Liver (tissue), 8 donors: ENCODE measurements at regions not wholly inside any gene's neighbourhood (a gene's known extent, or its start where the extent isn't known, plus 50 kb on each side); places are given as distances from the start of the nearest gene placed in this dataset.

Source experiments
- DNase-seq: peaks from one replicate; pipeline ENCODE4 v3.0.0-alpha.2; 2017; ENCODE audit warnings: low spot score
- H3K27ac ChIP-seq, 2 donors: one replicate each; pipeline ENCODE4 v1.7.0; 2013; ENCODE audit warnings: inconsistent platforms in 2 of 2, low read length in 2 of 2, control low read depth in 1 of 2, low read depth in 1 of 2, mild to moderate bottlenecking in 1 of 2
- H3K27me3 ChIP-seq, 4 donors: one replicate each; pipeline versions ENCODE4 v1.6.1 to v1.7.0; 2013; ENCODE audit warnings: low read length in 3 of 4, inconsistent platforms in 1 of 4, mild to moderate bottlenecking in 1 of 4, moderate library complexity in 1 of 4; ENCODE audit not compliant: control insufficient read depth in 4 of 4, insufficient read depth in 4 of 4
- H3K36me3 ChIP-seq, 4 donors: one replicate each; pipeline versions ENCODE4 v1.6.1 to v1.7.0; 2013; ENCODE audit warnings: low read length in 3 of 4, mild to moderate bottlenecking in 3 of 4, low read depth in 1 of 4, moderate library complexity in 1 of 4; ENCODE audit not compliant: control insufficient read depth in 4 of 4, insufficient read depth in 3 of 4
- H3K4me1 ChIP-seq, 4 donors: one replicate each; pipeline versions ENCODE4 v1.6.1 to v1.7.0; 2013; ENCODE audit warnings: low read length in 3 of 4, mild to moderate bottlenecking in 3 of 4, moderate library complexity in 1 of 4; ENCODE audit not compliant: control insufficient read depth in 4 of 4, insufficient read depth in 4 of 4
- H3K4me3 ChIP-seq, 3 donors: one replicate each; pipeline versions ENCODE4 v1.6.1 to v1.7.0; 2013; ENCODE audit warnings: low read length in 3 of 3, control low read depth in 1 of 3, low read depth in 1 of 3, mild to moderate bottlenecking in 1 of 3
- H3K9ac ChIP-seq, 2 donors: one replicate each; pipeline ENCODE4 v1.7.0; 2013; ENCODE audit warnings: low read length in 2 of 2, mild to moderate bottlenecking in 2 of 2, moderate library complexity in 2 of 2, control low read depth in 1 of 2, low read depth in 1 of 2
- H3K9me3 ChIP-seq, 4 donors: one replicate each; pipeline versions ENCODE4 v1.6.1 to v1.7.0; 2013; ENCODE audit warnings: low read length in 3 of 4; ENCODE audit not compliant: control insufficient read depth in 4 of 4
- CTCF ChIP-seq: fragments of 150-350 bp; IDR thresholded peaks from 2 replicates; pipeline ENCODE4 v1.5.1; 2017; ENCODE audit warnings: improper control_type of control experiment, low read depth, low read length; ENCODE audit not compliant: missing input control
- EGR1 ChIP-seq, 2 donors: IDR thresholded peaks; 2 replicates each; pipeline ENCODE4 v1.6.1; 2016 to 2018; ENCODE audit warnings: antibody characterized with exemption in 2 of 2, low read depth in 2 of 2
- FOXA1 ChIP-seq: IDR thresholded peaks from 2 replicates; pipeline ENCODE4 v1.6.1; 2016; ENCODE audit warnings: antibody characterized with exemption
- FOXA2 ChIP-seq: IDR thresholded peaks from 2 replicates; pipeline ENCODE4 v1.6.1; 2016; ENCODE audit warnings: antibody characterized with exemption
- GABPA ChIP-seq, 2 donors: IDR thresholded peaks in 1 of 2; conservative IDR thresholded peaks in 1 of 2; 2 replicates each; pipeline ENCODE4 v1.6.1; 2016; ENCODE audit warnings: antibody characterized with exemption in 2 of 2, mild to moderate bottlenecking in 1 of 2, moderate library complexity in 1 of 2
- HNF4A ChIP-seq, 2 donors: conservative IDR thresholded peaks; 2 replicates each; pipeline ENCODE4 v1.6.1; 2016; ENCODE audit warnings: antibody characterized with exemption in 2 of 2, mild to moderate bottlenecking in 2 of 2
- HNF4G ChIP-seq: IDR thresholded peaks from 2 replicates; pipeline ENCODE4 v1.6.1; 2016; ENCODE audit warnings: antibody characterized with exemption
- JUND ChIP-seq, 2 donors: IDR thresholded peaks; 2 replicates each; pipeline ENCODE4 v1.6.1; 2016; ENCODE audit warnings: antibody characterized with exemption in 2 of 2
- MAX ChIP-seq: IDR thresholded peaks from 2 replicates; pipeline ENCODE4 v1.6.1; 2016; ENCODE audit warnings: antibody characterized with exemption
- NR2F2 ChIP-seq: IDR thresholded peaks from 2 replicates; pipeline ENCODE4 v1.6.1; 2016; ENCODE audit warnings: antibody characterized with exemption
- RAD21 ChIP-seq, 2 donors: IDR thresholded peaks; 2 replicates each; pipeline ENCODE4 v1.6.1; 2016; ENCODE audit warnings: antibody characterized with exemption in 2 of 2, mild to moderate bottlenecking in 2 of 2
- REST ChIP-seq: IDR thresholded peaks from 2 replicates; pipeline ENCODE4 v1.6.1; 2016; ENCODE audit warnings: antibody characterized with exemption, mild to moderate bottlenecking
- RXRA ChIP-seq, 2 donors: IDR thresholded peaks; 2 replicates each; pipeline ENCODE4 v1.6.1; 2017 to 2018; ENCODE audit warnings: antibody characterized with exemption in 2 of 2, mild to moderate bottlenecking in 1 of 2
- SP1 ChIP-seq: IDR thresholded peaks from 2 replicates; pipeline ENCODE4 v1.6.1; 2018; ENCODE audit warnings: antibody characterized with exemption, mild to moderate bottlenecking
- TAF1 ChIP-seq: conservative IDR thresholded peaks from 2 replicates; pipeline ENCODE4 v1.6.1; 2016; ENCODE audit warnings: antibody characterized with exemption, mild to moderate bottlenecking
- YY1 ChIP-seq: IDR thresholded peaks from 2 replicates; pipeline ENCODE4 v1.6.1; 2016; ENCODE audit warnings: antibody characterized with exemption, mild to moderate bottlenecking
- WGBS: extraction: QIAGEN DNeasy Blood & Tissue Kit; methylation state at CpG from one replicate; pipeline ENCODE4 v1.1.7; 2013; 5-methylcytosine and 5-hydroxymethylcytosine counted together
- TF ChIP-seq, protein P1 (sequence below): IDR thresholded peaks from 2 replicates; pipeline ENCODE4 v1.6.1; 2016; ENCODE audit warnings: antibody characterized with exemption
- donor health status: healthy.
- donor health status: healthy.
- donor health status: healthy.
- donor health status: healthy.
- donor health status: healthy.

- no peak for DNase-seq
- TF ChIP-seq TAF1: no peak
- TF ChIP-seq HNF4G: no peak
- TF ChIP-seq GABPA (IDR thresholded peaks at IDR 0.05 in 1 of 2, conservative IDR thresholded peaks at IDR 0.05 in 1 of 2): no peak
- no peak for TF ChIP-seq YY1
- TF ChIP-seq RXRA (IDR thresholded peaks at IDR 0.05): no peak
- TF ChIP-seq, protein P1, sequence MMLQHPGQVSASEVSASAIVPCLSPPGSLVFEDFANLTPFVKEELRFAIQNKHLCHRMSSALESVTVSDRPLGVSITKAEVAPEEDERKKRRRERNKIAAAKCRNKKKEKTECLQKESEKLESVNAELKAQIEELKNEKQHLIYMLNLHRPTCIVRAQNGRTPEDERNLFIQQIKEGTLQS: no peak
- TF ChIP-seq JUND (IDR thresholded peaks at IDR 0.05): no peak
- no peak for TF ChIP-seq REST
- no peak for TF ChIP-seq HNF4A (conservative IDR thresholded peaks at IDR 0.05)
- TF ChIP-seq CTCF: no peak
- no peak for TF ChIP-seq FOXA1
- no peak for TF ChIP-seq EGR1 (IDR thresholded peaks at IDR 0.05; ENCODE audit: low read depth in 2 of 2)
- Histone ChIP-seq H3K4me3 (no peak overlapping the region), H3K27me3 (no peaks in the 10 kb centered on the region), H3K4me1 (no peaks in the 10 kb centered on the region), H3K9me3 (no peaks in the 10 kb centered on the region), H3K9ac (no peak overlapping the region), H3K27ac (no peak overlapping the region), H3K36me3 (no peaks in the 10 kb centered on the region)
- 91% methylated on average over 2 of the region's 2 CpGs for WGBS
These were observed 249.6 kb downstream of the MBNL1 start for GRCh38 chr3:152518346-152518745.

DNA sequence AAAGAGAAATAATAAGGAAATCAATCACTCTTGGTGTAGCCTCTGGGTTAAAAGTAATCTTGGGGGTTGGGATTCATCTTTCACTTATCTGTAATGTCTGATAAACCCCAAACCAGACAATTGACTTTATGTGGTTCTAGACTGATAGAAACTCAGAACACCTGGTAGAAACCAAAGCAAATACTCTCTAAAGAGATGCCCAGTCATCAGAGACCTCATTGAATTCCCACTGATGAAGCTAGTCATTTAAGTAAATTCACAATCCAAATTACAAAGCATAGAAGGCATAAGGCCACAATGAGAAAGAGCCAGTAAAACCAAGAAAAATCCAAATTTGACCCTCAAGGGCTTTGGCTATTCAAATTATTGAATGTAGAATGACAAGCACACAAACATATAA, 250.6 kb downstream of the MBNL1 start:
- Histone ChIP-seq H3K9me3 (no peaks in the 10 kb centered on the region), H3K9ac (no peak overlapping the region), H3K4me1 (no peaks in the 10 kb centered on the region), H3K4me3 (no peak overlapping the region), H3K27ac (no peak overlapping the region), H3K27me3 (no peaks in the 10 kb centered on the region), H3K36me3 (no peaks in the 10 kb centered on the region)
- TF ChIP-seq FOXA2 (no peak), CTCF (no peak), REST (no peak), FOXA1 (no peak), RXRA (IDR thresholded peaks at IDR 0.05) (no peak), MAX (no peak), GABPA (IDR thresholded peaks at IDR 0.05 in 1 of 2, conservative IDR thresholded peaks at IDR 0.05 in 1 of 2) (no peak), JUND (IDR thresholded peaks at IDR 0.05) (no peak), YY1 (no peak), SP1 (no peak), EGR1 (IDR thresholded peaks at IDR 0.05; ENCODE audit: low read depth in 2 of 2) (no peak), HNF4A (conservative IDR thresholded peaks at IDR 0.05) (no peak), NR2F2 (no peak), RAD21 (IDR thresholded peaks at IDR 0.05) (no peak)
- DNase-seq: no peak
